ENCODE measurements at regions not wholly inside any gene's neighbourhood (a gene's known extent, or its start where the extent isn't known, plus 50 kb on each side); places are given as distances from the start of the nearest gene placed in this dataset.
"Not testable (repeated sequence)": the region's sequence is repeated elsewhere in the genome, so short reads cannot be mapped to it uniquely, and the experiment has no call there.

DNA sequence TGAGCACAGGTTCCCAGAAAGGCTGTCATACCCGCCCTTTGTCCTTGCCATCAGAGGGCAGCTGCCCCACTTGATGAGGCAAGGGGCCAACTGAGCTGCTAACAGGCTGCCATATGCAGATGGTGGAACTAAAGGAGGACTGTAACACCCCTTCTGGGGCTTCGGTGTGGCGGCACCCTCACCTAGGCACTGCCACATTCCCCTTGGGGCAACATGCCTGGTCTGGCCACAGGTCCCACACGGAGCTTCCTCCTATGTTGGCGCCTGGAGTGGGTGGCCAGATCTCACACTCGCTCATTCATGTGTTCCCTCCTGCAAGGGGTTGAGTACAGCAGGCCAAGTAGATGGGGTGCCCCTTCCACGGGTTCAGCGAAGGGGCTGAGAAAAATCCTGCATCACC is 777.4 kb upstream of the CHD1 start:
- DNase-seq = no peak

DNA sequence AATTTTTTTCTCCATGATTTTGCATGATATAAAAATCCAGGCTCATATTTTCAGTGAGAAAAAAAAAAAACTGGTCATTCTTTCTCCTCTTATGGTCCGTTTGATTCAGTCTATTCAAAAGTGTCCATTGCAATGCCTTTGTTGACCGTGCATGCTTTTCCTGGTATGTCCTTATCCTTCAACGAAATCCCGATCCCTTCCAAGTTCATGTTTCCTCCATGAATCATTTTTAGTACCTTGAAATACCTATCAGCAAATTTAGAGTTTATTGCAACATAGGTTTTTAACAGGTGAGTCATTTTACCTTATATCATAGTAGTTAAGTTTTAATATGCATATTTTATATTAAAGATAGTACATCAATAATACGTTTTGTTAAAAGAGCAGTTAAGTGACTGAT is 773.8 kb upstream of the CHD1 start:
- no peak for DNase-seq

- DNase-seq = no peak
Measured at GRCh38 chr5:99694884-99695283, 766.1 kb upstream of the CHD1 start.

DNA sequence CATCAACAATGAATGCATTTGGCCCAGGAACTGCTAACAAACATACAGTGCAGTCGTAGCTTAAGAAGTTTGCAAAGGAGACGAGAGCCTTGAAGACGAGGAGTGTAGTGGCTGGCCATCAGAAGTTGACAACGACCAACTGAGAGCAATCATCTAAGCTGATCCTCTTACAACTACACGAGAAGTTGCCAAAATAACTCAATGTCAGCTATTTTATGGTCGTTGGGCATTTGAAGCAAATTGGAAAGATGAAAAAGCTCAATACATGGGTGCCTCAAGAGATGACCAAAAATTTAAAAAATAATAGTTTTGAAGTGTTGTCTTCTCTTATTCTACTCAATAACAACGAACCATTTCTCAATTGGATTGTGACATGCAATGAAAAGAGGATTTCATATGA is 757.7 kb upstream of the CHD1 start:
- DNase-seq = no peak

GRCh38 chr5:99675974-99676373 is 747.2 kb upstream of the CHD1 start:
- DNase-seq = no peak

- DNase-seq = no peak
Measured at GRCh38 chr5:99674101-99674500, 745.3 kb upstream of the CHD1 start.

GRCh38 chr5:99664972-99665371 is 736.2 kb upstream of the CHD1 start:
- no peak for DNase-seq

- no peak for DNase-seq
Measured at GRCh38 chr5:99651298-99651697, 722.5 kb upstream of the CHD1 start.

DNA sequence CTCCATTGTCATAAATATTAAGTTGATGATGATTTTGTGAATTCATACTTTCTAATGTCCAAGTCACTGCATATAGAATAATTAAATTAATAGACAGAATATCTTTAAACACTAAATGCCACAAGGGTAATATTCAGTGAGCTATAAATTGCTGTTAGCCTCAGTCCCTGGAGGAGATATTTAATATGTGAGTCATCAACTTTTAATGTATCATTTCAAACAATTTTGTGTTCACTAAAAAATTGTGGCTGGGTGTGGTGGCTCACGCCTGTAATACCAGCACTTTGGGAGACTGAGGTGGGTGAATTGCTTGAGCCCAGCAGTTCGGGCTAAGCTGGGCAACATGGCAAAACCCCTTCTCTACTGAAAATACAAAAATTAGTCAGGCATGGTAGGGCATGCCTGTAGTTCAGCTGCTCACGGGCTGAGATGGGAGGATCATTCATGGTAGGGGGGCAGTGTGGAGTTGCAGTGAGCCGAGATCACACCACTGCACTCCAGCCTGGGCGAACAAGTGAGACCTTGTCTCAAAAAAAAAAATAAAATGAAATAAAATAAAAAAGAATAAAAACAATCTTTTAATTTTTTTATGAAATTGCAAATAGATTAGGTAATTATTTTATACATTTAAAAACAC is 717.3 kb upstream of the CHD1 start:
- DNase-seq = no peak

DNA sequence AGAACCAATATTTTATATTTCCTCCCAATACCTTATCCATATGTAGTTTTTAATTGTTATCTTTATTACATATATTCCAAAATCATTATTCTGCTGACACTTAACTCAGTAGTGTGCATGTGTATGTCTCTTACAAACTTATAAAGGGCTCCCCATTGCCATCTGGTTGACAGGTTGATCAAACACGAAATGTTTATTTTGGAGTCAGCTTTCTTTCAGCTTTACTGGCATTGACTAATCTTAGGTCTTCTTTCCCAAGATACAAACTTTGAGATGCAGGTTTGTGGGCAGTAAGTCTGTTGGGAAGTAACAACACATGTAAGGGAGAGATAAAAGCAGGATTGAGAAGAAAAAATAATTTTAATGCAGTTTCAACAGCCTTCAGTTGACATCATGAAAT is 716.0 kb upstream of the CHD1 start:
- no peak for DNase-seq

- no peak for DNase-seq
Measured at GRCh38 chr5:99640646-99641045, 711.8 kb upstream of the CHD1 start.

DNA sequence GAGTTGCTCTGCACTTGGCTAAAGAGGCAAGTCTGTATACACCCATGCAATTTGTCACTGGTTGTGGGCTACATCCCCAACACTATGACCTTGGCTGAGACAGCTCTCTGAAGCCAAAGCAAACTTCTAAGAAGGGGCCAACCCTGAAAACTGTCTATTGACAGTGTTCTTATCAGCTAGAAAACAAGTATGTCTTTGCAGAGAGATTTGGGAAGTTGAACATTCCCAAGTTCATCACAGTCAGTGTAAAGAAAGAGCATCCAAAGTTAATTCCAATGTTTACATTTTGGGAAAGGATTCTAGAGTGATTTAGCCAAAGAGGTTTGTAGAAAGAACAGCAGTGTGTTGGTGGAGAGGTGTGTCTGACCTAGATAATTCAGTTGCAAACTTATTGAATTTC is 711.1 kb upstream of the CHD1 start:
- no peak for DNase-seq

GRCh38 chr5:99636663-99637062 is 707.9 kb upstream of the CHD1 start:
- DNase-seq = no peak

DNA sequence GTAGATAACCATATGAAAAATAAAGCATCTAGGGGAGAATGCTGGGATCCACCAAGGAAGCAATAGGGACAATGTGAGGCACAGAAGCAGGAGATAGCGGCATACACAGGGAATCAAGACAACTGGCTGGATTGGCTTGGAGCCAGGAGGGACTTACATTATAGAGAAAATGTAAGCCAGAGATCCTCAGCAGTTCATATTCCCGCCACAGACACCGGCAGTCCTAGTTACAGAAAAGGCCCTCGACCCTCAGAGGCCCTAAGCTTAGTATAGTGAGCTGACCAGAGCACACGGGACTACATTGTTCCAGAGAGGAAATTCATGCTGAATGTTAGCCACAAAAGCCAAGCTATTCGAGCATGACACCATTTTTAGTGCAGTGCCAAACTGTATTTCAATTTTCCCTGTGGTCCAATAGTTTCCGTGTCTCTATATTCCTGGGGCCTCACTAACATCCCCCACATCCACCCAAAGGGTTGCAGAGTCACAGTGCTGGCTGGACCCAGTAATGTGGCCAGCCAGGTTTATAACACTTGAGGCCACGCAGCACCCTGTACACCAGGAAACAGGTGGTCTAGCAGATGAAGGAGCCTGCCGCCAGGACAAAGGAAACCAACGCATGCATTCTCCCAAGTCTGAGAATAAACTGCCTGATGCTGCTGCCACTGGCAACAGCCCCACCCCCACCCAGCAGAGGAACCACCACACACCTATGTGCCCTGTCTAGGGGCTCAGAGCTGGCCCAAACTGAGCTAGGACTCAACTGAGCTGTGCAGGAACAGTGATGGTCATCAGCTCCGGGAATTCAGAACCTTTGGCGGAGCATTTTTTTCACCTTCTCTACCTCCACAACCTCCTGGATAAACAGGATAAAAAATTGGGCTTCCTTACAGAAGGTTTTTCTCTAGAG is 693.2 kb upstream of the CHD1 start:
- no peak for DNase-seq

DNA sequence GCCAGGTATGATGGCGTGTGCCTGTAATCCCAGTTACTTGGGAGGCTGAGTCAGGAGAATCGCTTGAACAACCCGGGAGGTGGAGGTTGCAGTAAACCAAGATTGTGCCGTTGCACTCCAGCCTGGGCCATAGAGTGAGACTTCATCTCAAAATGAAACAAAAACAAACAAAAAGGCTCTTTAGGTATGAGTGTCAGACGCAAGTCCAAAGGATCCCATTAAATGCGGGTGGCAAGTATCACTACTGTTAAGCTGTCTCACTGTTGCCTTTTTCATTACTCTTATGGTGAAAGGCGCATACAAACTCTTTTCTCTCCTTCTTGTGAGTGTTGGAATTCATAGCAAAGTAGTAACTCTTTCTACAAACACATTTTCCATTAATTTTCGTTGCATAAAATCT is 688.5 kb upstream of the CHD1 start:
- no peak for DNase-seq

DNA sequence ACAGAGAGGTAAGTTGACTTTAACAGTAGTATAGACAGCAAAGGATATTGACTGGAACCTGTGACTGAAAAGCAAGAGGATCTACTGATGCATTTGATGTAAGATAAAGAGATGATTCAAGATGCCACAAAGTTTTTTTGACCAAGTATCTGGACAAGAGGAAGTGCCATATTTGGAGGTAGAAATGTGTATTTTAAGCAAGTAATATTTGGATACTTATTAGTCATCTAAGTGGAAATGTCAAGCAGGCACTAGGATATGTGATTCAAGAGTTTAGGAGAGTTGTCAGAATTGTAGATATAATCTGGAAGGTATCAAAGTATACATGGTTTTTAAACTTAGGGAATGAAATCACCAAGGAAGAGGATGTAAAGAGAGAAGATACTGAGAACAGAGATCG is 686.1 kb upstream of the CHD1 start:
- DNase-seq = no peak

DNA sequence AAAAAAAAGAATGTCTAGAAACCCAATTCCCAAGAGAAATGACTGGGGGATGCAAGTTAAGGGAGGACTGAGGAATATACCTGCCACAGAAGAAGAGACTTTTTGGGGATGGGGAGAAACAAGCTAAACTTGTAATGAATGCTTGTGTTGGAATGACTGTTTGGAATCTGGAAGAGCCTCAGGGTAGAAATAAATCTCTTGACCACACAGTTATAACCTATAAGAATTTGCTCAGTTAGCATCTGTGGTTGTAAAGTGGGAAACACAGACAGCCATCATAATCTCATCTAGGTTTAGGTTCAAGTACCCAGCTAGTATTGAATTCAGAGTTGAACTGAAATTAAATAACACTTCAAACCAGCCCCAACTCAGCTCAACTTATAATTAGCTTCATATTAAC is 678.3 kb upstream of the CHD1 start:
- DNase-seq = no peak

DNA sequence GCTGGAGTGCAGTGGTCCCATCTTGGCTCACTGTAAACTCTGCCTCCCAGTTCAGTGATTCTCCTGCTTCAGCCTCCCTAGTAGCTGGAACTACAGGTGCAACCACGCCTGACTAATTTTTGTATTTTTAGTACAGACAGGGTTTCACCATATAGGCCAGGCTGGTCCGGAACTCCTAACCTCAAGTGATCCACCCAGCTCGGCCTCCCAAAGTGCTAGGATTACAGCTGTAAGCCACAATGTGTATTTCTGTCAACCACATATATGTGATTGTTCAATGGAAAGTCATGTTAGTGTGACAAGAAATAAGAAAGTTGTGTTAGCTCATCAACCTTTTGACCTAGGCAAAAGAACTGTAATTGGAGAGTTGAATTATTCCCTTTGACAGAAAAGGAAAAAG is 677.1 kb upstream of the CHD1 start:
- no peak for DNase-seq

GRCh38 chr5:99600952-99601351 is 672.1 kb upstream of the CHD1 start:
- DNase-seq = no peak

- DNase-seq = no peak
Measured at GRCh38 chr5:99590806-99591205, 662.0 kb upstream of the CHD1 start.

GRCh38 chr5:99589424-99589823 is 660.6 kb upstream of the CHD1 start:
- DNase-seq = no peak

DNA sequence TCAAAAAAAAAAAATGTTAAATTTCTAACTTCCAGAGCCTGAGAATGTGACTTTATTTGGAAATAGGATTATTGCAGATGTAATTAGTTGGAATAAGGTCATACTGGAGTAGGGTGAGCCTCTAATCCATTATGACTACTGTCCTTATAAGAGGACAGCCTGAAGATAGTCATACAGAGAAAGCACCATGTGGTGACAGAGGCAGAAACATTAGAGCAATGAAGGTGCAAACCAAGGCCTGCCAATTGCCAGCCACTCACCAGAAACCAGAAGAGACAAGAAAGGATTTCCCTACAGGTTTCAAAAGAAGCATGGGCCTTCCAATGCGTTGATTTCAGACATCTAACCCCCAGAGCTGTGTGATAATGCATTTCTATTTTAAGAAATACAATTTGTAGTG is 659.2 kb upstream of the CHD1 start:
- DNase-seq = no peak

DNA sequence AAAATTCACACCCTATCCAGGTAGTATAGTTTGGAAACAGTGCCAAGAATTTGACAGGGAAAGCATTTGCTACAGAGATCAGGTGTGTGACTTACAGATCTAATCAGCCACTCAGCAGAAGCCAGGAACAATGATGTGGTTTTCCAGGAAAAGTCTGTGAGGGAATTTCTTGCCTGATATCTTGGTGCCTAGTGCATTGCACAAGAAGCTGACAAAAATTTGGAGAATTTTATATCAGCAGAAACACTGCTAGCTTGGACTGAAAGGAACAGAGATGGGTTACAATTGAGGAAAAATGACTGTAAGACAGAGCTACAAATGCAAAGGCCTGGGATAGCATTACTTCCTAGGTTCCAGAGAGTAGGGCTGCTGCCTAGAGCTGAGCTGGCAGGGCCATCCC is 658.1 kb upstream of the CHD1 start:
- DNase-seq = no peak

DNA sequence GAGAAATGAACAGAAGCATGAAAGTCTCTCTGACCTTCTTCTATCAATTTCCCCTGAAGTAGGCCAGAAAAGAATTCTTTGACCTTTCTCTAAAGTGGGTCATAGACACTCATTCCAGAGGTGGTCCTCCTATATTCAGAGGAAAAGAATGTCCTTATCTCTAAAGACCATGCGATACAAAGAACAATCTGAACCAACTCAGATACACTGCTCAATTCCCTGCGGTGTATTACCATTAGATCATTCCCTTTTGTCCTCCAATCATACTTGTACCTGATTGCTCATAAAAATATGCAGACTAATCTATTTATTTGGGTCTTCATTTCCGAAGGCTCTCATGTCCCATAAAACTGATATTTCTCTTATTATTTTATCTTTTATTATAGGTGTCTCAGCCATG is 652.4 kb upstream of the CHD1 start:
- not testable (repeated sequence) for DNase-seq
